ENCODE measurements at regions not wholly inside any gene's neighbourhood (a gene's known extent, or its start where the extent isn't known, plus 50 kb on each side); places are given as distances from the start of the nearest gene placed in this dataset.

- no peak for ATAC-seq
Measured at GRCh38 chr16:52805559-52806168, 247.0 kb downstream of the CHD9NB start.

DNA sequence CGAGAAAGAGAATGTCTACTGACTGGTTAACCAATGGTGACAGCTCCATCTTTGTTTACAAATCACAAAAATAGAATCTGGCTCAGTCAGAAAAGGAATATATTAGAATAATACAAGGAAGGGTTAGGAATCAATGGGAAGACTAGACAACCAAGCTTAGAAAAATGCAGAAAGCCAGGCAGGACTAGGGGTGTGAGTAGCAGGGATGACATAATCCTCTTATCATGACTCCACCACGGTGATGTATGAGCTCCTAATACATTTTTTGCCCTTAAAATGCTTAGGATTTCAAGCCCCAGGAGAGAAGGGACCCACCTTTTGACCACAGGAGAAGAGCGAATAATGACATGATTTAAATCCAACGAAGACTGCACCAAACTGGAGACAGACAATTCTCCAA, 252.3 kb downstream of the CHD9NB start:
- DNase-seq (ENCODE audit: low spot score) (no peak), ATAC-seq (no peak)

More at GRCh38 chr16:52805559-52806168, 247.0 kb downstream of the CHD9NB start:
- no peak for DNase-seq (ENCODE audit: low spot score)

DNA sequence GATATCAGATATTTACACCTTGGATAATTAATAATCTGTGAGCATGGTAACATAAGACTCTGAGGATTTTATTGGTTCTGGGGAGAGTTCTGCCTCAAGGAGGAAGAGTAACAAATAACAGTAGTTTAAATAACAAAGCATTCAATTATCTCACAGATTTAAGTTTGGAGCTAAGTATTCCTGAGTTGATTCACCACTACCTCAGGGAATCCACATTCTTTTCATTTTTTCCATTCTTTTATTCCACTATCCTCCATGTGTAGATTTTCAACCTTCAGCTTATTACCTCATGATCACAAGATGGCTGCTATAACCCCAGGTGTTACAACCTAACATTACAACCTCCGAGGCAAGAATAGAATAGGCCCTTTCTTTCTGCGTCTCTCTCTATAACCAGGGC, 252.2 kb upstream of the TOX3 start:
- ATAC-seq (no peak), DNase-seq (ENCODE audit: low spot score) (no peak)

DNA sequence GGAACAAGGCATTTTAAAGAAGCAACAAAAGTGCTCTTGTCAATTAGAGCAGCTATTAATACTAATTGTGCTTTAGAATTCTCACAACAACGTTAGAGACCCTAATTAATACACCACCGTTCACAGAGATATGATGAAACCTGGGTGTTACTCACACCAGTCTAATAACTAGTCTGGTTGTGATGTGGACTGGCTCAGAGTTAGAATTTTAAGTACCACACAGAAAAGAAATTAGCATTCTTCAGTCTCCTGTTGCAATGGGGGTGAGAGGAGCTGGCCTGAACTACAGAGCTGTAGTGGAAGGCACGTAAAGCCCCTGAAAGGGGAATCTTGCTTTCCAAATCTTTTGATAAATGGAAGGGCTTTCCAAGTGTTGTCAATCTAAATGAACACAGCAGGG, 240.8 kb upstream of the TOX3 start:
- ATAC-seq, result no peak
- DNase-seq (ENCODE audit: low spot score), result no peak

GRCh38 chr16:52786091-52786490, 239.1 kb upstream of the TOX3 start:
- DNase-seq (ENCODE audit: low spot score) (no peak), ATAC-seq (peak; percentile 34)

- DNase-seq (ENCODE audit: low spot score) (no peak), ATAC-seq (no peak)
Measured at GRCh38 chr16:52785653-52786052, 238.7 kb upstream of the TOX3 start.

- DNase-seq (ENCODE audit: low spot score) (no peak), ATAC-seq (no peak)
Measured at GRCh38 chr16:52783616-52784015, 236.7 kb upstream of the TOX3 start.

DNA sequence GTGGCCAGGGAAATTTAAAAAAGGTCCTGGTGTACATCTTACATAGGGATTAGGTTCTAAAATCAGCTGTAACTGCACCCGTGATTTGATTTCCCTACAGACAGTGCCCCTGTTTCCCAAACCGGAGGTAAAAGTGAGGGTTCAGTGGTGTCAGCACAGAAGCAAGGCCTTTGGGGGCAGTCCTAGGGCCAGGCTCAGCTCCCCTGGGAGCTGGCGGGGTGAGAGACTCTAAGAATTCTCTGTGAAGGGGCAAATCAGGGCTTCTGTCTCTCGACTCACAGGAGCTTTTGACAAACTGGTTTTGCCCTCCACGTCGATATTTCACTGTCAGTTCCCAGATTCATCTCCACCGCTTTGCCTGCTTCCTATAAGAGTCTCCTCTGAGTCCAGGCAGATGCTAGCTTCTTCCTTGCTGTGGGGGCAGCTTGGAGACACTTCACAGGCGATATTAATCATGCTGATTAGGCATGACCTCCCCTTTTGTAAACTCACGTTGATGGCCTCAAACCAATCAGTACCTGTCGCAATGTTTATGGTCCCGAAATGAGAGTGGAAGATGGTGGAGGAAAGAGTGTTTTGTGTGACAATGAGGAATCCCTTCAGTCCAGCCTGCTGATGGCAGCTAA, 234.2 kb upstream of the TOX3 start:
- ATAC-seq (no peak), DNase-seq (ENCODE audit: low spot score) (no peak)

DNA sequence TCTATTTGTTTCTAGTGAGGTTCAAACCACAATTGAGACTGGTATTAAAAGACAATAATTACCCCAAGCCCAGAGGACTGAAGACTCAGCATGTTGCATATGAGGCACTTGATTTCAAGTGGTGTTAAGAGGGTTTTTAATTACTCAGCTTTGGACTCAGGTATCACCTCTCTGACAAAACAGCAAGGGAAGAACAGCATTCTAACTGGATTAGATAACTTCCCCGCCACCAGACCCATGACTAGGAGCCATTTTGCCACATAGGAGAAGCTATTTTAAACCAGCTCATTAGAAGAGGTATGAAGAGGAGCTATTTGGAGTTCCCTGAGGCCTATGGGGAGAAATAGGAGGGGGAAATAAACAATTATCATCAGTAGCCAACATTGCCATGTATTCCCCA, 226.1 kb upstream of the TOX3 start:
- ATAC-seq (no peak), DNase-seq (ENCODE audit: low spot score) (no peak)

- DNase-seq (ENCODE audit: low spot score) (no peak), ATAC-seq (no peak)
Measured at GRCh38 chr16:52770828-52771227, 223.9 kb upstream of the TOX3 start.

DNA sequence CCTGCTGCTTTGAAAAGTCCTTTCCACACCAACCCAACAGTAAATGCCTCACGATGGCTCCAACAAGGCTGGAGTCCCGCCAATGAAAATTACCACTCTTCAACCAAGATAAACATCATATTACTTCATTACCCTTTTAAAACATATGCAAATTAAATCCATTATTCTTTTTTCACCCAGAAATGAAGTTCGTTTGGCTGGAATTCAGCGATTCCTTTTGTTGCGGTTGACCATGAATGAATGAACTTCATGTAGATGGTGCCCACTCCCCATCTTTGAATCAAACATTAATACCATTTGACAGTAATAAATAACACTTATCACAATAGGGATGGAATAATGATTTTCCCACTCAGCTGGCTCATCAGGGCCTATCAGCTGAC, 211.5 kb upstream of the TOX3 start:
- no peak for ATAC-seq
- DNase-seq (ENCODE audit: low spot score), result no peak

DNA sequence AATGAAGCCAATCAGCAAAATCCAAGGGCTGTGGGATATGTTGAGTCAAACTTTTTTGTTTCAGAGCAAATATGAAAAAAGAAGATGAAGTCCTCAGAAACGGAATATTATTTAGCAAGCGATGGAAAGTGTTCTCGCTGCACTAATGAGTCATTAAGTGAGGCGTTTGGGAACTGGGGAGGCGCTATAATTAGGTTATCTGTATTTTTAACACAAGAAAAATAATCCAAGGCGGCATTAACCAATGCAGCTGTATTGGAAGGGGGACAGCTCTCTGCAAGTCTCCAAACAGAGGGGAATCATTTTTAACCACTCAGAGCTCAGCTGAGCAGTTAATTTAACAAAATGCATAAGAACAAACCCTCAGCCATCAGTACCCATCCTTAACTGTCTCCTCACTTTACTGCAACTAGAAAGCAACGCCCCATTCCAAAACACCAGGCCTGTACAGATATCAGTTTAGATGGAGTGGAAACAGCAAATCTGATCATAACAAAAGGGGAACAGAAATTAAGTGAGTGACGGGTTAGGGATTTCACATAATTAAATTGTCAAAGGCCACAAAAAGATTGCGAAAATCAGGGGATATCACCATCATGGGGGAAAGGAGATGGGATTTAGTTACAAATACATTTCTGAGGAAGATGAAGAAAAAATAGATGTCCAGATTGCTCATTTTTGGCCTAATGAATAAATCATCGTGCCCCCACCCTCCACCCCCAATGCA, 211.0 kb upstream of the TOX3 start:
- no peak for ATAC-seq

DNA sequence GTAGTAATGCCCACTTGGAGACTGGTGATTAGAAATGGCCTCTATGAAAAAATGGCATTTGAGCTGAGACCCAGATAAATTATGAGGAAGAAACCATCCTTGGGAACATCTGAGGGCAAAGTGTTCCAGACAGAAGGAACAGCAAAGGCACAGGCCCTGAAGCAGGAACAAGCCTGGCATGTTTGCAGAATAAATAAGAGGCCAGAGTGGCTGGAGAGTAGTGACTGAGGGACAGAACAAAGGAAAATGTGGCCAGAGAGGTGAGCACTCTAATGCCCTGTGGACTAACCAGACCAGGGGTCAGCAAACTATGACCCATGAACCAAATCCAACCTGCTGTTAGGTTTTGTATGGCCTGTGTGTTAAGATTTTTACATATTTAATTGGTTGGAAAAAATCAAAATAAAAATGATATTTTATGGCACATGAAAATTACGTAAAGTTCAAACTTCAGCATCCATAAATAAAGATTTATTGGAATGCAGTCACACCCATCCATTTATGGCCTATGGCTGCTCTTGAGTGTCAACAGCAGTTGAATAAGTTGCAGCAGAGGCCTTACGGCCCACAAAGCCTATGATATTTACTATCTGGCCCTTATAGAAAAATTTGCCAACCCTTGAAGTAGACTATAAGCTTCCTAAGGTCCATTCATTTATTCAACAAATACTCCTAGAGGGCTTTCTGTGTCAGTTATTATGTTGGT, 210.0 kb upstream of the TOX3 start:
- no peak for ATAC-seq
- no peak for DNase-seq (ENCODE audit: low spot score)

More for the DNA sequence above, 211.0 kb upstream of the TOX3 start:
- DNase-seq (ENCODE audit: low spot score), result no peak

DNA sequence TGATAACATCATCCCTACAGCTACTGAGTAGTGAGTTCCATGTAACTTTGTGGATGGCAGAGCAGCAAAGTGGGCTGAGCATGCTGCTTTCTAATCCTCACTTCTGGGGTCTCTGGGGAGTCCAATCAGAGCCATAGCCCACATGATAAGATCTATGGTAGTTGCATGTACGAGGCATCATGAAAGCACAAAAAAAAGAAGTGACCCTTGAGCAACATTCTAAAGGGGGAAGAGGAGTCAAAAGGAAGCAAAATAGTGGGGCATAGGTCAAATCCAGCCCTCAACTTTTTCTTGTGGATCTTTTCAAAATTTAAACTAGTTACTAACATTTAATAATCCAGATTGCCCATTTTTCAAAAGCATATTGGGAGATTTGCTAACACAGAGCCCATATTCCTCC, 208.5 kb upstream of the TOX3 start:
- ATAC-seq (no peak), DNase-seq (ENCODE audit: low spot score) (no peak)

DNA sequence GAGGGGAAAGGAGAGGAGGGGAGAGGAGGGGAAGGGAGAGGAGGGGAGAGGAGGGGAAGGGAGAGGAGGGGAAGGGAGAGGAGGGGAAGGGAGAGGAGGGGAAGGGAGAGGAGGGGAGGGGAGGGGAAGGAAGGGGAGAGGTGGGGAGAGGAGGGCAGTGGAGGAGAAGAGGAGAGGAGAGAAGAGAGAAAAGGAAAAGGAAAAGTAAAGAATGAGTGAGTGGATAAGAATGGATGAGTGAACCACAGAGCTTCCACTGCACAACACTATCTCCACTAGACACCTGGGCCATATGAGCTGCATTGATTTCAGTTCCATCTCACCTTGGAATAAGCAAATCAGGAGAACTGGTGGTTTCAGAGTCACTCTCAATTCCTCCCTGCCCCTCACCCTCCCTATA, 204.1 kb upstream of the TOX3 start:
- ATAC-seq (no peak), DNase-seq (ENCODE audit: low spot score) (no peak)

DNA sequence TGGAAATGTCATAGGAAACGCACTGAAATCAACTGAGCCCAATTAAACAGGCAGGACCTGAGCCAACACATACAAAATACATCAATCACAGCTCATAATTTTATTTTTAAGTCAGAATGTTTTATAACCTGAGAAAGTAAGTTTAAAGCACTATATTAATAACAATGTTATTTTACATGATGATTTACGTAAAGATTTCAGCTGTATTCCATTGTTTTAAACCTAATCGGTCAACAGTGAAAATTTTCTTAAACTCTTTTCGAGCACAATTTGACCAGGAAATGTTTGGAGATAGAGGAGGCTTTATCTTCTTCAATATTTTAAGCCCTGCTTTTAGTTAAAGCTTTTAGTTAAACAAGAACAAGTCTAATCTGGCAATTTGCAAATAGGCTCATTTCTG, 201.8 kb upstream of the TOX3 start:
- ATAC-seq, result no peak
- DNase-seq (ENCODE audit: low spot score), result no peak

DNA sequence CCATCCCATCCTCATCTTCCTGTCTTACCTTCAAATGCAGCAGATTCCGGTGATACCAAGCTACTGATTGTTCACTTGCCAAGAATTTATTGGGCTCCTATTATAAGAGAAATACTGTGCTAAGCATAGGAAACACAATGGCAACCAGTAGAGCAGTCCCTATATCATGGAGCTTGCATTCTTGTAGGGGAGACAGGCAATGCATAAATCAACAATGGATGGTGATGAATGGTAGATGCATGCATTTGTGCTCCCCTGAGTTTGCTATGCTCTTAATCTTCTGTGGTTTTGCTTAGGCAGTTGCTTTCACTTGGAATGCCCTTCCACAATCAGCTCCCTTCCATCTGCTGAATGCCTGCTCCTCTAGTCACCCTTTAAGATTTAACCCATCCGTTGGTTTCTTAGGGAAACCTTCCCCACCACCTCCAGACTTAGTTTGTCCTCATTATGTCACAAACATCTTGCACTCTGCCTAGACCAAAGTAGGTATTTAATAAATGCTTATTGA, 200.2 kb upstream of the TOX3 start:
- DNase-seq (ENCODE audit: low spot score) (no peak), ATAC-seq (no peak)

GRCh38 chr16:52743707-52744106, 196.8 kb upstream of the TOX3 start:
- DNase-seq (ENCODE audit: low spot score), result no peak
- ATAC-seq, result no peak

DNA sequence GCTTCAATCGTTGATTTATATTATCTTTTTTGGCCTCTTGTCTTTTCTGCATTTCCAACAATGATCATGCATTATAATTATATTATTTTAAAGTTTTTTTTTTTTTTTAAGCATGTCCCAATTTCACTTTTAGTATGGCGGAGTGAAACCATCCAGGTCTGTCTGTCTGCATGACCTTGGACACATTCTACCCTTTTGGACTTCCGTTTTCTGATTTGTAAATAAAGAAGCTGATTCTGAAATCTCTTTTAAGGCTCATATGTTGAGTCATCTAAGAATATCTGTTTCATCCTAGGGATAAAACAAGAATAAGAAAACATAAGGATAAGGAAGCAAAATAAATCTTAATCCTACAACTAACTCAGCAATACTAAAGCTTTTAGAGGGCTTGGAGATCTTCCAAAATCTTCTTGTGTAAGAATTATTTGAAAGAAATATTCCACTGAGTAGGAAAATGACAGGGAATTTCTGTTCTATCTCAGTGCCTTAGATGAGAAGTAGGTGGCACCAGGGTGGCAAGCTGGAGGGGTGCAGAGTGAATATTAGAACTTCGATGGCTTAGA, 195.7 kb upstream of the TOX3 start:
- no peak for DNase-seq (ENCODE audit: low spot score)
- ATAC-seq, result peak; percentile 67

GRCh38 chr16:52742052-52742451, 195.1 kb upstream of the TOX3 start:
- ATAC-seq, result no peak

GRCh38 chr16:52741351-52741750, 194.4 kb upstream of the TOX3 start:
- DNase-seq (ENCODE audit: low spot score) (no peak), ATAC-seq (no peak)

More at GRCh38 chr16:52742052-52742451, 195.1 kb upstream of the TOX3 start:
- no peak for DNase-seq (ENCODE audit: low spot score)
